ENCODE measurements at regions not wholly inside any gene's neighbourhood (a gene's known extent, or its start where the extent isn't known, plus 50 kb on each side); places are given as distances from the start of the nearest gene placed in this dataset.

GRCh38 chr2:180734382-180734781 is 246.0 kb upstream of the UBE2E3 start:
- no peak for DNase-seq

GRCh38 chr2:180733330-180733729 is 247.1 kb upstream of the UBE2E3 start:
- DNase-seq: no peak

- DNase-seq: no peak
These were observed 248.1 kb upstream of the UBE2E3 start for GRCh38 chr2:180732337-180732736.

GRCh38 chr2:180730976-180731375 is 249.4 kb upstream of the UBE2E3 start:
- DNase-seq: no peak

- no peak for DNase-seq
These were observed 251.4 kb upstream of the UBE2E3 start for GRCh38 chr2:180728928-180729559.

- no peak for DNase-seq
These were observed 256.7 kb upstream of the UBE2E3 start for GRCh38 chr2:180723712-180724111.

- DNase-seq: no peak
These were observed 257.7 kb upstream of the UBE2E3 start for GRCh38 chr2:180722551-180723239.

GRCh38 chr2:180720829-180721228 is 259.6 kb upstream of the UBE2E3 start:
- no peak for DNase-seq

- DNase-seq: no peak
These were observed 262.8 kb upstream of the UBE2E3 start for GRCh38 chr2:180717588-180717987.

- DNase-seq: no peak
These were observed 263.9 kb upstream of the UBE2E3 start for GRCh38 chr2:180716186-180717180.

- DNase-seq: peak; percentile 22
These were observed 265.4 kb upstream of the UBE2E3 start for GRCh38 chr2:180715044-180715443.

GRCh38 chr2:180709392-180710145 is 270.8 kb upstream of the UBE2E3 start:
- DNase-seq: no peak

GRCh38 chr2:180707884-180708205 is 272.6 kb upstream of the UBE2E3 start:
- peak; percentile 64 for DNase-seq

- no peak for DNase-seq
These were observed 273.1 kb upstream of the UBE2E3 start for GRCh38 chr2:180707175-180707883.

GRCh38 chr2:180706694-180707093 is 273.7 kb upstream of the UBE2E3 start:
- no peak for DNase-seq

GRCh38 chr2:180705551-180705950 is 274.9 kb upstream of the UBE2E3 start:
- DNase-seq: no peak

- DNase-seq: no peak
These were observed 275.3 kb upstream of the UBE2E3 start for GRCh38 chr2:180705122-180705521.

- no peak for DNase-seq
These were observed 280.6 kb upstream of the UBE2E3 start for GRCh38 chr2:180699657-180700361.

GRCh38 chr2:180698668-180699067 is 281.7 kb upstream of the UBE2E3 start:
- DNase-seq: no peak

- DNase-seq: no peak
These were observed 284.6 kb upstream of the UBE2E3 start for GRCh38 chr2:180695586-180696401.
